ENCODE measurements at regions not wholly inside any gene's neighbourhood (a gene's known extent, or its start where the extent isn't known, plus 50 kb on each side); places are given as distances from the start of the nearest gene placed in this dataset.
A peak's percentile ranks its signal among the peaks of the same experiment; 100 is the strongest.

DNA sequence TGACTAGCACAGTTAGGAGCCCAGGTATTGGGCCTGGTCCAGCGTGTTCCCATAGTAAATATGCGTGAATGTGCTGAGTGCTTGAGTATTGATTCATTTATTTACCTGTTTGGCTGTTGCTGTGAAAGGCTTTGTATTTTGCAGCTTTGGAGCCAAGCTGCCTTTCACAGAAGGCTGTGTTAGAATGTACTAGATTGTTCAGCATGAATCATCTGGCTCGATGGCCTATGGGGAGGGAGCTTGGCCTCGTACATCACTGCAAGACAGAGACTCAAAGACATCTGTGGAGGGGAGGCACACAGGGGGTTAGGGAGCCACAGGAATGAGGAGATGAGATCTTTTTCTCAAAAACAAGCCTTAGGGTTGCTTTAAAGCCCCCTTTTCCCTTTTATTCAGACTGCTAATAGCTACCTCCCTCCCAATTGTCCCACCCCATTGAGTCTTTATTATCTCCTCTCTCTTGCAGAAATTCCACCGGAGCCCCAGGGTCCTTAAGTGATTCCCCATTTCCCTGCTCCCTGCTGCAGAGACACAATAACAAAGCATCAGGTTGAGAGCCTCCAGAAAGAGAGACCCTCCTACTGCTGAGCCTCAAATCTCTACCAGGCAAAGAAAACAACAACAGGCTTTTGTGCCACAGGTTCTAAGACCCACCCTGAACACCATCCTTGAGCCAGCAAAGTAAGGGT is 307.2 kb downstream of the ABCC12 start:
- no peaks in the 10 kb centered on the region for H3K9me3 ChIP-seq
- no peaks in the 10 kb centered on the region for H3K36me3 ChIP-seq (replicated peaks in 1 of 2; ENCODE audit: insufficient read depth in 1 of 2, low read depth in 2 of 2)
- ATAC-seq (no peak), DNase-seq (peak in 1 of 4 donors; percentile 33)
- TF ChIP-seq POLR2A (IDR thresholded peaks at IDR 0.05): no peak
- TF ChIP-seq, protein P1, sequence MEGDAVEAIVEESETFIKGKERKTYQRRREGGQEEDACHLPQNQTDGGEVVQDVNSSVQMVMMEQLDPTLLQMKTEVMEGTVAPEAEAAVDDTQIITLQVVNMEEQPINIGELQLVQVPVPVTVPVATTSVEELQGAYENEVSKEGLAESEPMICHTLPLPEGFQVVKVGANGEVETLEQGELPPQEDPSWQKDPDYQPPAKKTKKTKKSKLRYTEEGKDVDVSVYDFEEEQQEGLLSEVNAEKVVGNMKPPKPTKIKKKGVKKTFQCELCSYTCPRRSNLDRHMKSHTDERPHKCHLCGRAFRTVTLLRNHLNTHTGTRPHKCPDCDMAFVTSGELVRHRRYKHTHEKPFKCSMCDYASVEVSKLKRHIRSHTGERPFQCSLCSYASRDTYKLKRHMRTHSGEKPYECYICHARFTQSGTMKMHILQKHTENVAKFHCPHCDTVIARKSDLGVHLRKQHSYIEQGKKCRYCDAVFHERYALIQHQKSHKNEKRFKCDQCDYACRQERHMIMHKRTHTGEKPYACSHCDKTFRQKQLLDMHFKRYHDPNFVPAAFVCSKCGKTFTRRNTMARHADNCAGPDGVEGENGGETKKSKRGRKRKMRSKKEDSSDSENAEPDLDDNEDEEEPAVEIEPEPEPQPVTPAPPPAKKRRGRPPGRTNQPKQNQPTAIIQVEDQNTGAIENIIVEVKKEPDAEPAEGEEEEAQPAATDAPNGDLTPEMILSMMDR (IDR thresholded peaks at IDR 0.05): no peak
- no peaks in the 10 kb centered on the region for H3K4me1 ChIP-seq
- H3K27me3 ChIP-seq: no peaks in the 10 kb centered on the region
- WGBS, 2 donors: 21 to 35% methylated on average over 5 of the region's 5 CpGs
- no peak overlapping the region for H3K27ac ChIP-seq
- intact Hi-C loops (cut with DNase I): no loop called here
- no peak overlapping the region for H3K4me3 ChIP-seq

DNA sequence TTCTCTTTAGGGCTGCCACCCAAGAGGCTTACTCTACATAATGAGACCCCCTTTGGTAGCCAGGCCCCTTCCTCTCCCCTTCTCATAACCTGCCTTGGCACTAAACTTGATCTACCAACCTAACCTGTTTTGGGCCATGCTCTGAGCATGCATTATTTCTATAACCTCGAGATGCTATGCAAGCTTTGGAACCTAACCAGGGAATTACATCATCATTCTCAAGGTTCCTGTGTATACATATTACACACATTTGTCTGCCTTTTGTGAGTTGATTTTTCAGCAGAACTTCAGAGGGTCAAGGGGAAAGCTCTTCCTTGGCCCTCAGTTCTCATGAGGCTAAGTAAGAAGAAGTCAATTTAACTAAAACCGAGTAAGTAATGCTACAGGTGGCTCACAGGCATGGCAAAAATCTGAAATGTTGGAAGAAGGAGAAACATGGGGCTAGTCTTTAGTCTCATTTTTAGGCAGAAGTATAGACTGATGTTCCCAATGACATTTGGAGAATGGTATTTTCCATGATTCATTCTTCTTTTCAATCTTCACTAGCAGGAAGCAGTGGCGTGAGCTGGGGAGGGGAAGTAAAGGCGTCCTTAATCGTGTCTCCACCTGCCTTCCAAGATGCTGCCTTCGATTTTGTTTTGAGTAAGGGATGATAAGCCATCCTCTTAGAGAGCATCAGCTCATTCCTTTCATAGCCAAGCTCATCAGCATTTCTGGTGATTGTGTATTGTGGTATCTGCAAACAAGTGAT is 308.4 kb downstream of the ABCC12 start:
- intact Hi-C loops (cut with DNase I): no loop called here
- ATAC-seq: no peak
- Histone ChIP-seq H3K4me3 (no peak overlapping the region), H3K27me3 (no peaks in the 10 kb centered on the region), H3K9me3 (no peaks in the 10 kb centered on the region), H3K36me3 (replicated peaks in 1 of 2; ENCODE audit: insufficient read depth in 1 of 2, low read depth in 2 of 2) (no peaks in the 10 kb centered on the region), H3K4me1 (no peaks in the 10 kb centered on the region), H3K27ac (no peak overlapping the region)
- TF ChIP-seq, protein P1 (IDR thresholded peaks at IDR 0.05): no peak
- no peak for TF ChIP-seq POLR2A (IDR thresholded peaks at IDR 0.05)
- WGBS, 2 donors: 62 to 67% methylated on average over 6 of the region's 6 CpGs
- no peak for DNase-seq

DNA sequence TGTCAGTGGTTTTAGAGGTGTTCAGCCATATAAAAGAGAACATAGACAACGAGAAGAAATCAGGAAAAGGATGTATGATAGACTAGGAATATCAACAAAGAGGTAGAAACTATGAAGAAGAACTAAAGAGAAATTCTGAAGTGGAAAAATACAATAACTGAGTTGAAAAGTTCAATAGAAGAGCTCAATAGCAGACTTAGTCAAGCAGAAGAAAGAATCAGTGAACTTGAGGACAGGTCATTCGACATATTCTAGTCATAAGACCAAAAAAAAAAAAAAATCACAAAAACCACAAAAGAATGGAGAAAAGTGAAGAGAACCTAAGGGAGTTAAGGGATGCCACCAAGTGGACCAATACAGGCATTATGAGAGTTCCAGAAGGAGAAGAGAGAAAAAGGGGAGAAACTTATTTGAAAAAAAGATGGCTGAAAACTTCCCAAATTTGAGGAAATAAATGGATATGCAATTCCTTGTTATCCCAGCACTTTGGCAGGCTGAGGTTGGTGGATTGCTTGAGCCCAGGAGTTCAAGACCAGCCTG is 321.2 kb downstream of the ABCC12 start:
- Histone ChIP-seq H3K36me3 (replicated peaks in 1 of 2; ENCODE audit: insufficient read depth in 1 of 2, low read depth in 2 of 2) (no peaks in the 10 kb centered on the region), H3K4me3 (no peak overlapping the region), H3K27ac (no peak overlapping the region), H3K27me3 (no peaks in the 10 kb centered on the region), H3K4me1 (no peaks in the 10 kb centered on the region), H3K9me3 (peaks cover 0 to 13% (median 0%) of the 10 kb centered on the region in 3 donors)
- TF ChIP-seq, protein P1 (IDR thresholded peaks at IDR 0.05): no peak
- no peak for TF ChIP-seq POLR2A (IDR thresholded peaks at IDR 0.05)
- DNase-seq: no peak
- intact Hi-C loops (cut with DNase I): no loop called here
- no peak for ATAC-seq
- 45 to 66% methylated on average over 2 of the region's 2 CpGs for WGBS, 2 donors

DNA sequence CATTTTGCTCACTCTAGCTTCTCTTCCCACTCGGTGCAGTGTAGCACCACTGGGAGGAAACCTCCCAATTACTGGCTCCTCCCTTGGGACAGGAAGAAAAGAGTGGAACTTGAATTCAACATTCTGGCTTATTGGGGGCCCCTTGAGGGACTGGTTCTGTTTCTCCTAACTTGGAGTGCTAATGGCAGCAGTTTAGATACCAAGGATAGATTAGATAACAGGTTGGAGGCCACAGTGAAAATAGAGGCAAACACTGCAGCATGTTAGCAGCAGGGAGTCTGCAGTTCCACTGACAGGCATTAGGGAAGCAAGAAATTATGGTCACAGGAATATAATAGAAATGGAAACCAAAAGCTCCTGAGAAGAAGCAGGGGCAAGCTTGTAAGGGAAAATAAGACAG is 322.0 kb downstream of the ABCC12 start:
- Histone ChIP-seq H3K27me3 (no peaks in the 10 kb centered on the region), H3K9me3 (peaks cover 0 to 13% (median 0%) of the 10 kb centered on the region in 3 donors), H3K36me3 (replicated peaks in 1 of 2; ENCODE audit: insufficient read depth in 1 of 2, low read depth in 2 of 2) (no peaks in the 10 kb centered on the region), H3K4me1 (no peaks in the 10 kb centered on the region), H3K27ac (no peak overlapping the region), H3K4me3 (no peak overlapping the region)
- intact Hi-C loops (cut with DNase I): no loop called here
- ATAC-seq (no peak), DNase-seq (no peak)
- 67 to 81% methylated on average over 1 of the region's 1 CpG for WGBS, 2 donors
- TF ChIP-seq, protein P1 (IDR thresholded peaks at IDR 0.05): no peak
- TF ChIP-seq POLR2A (IDR thresholded peaks at IDR 0.05): no peak

Measured in body of pancreas (tissue), 4 donors.